Panc1 (cell line): ENCODE measurements at regions not wholly inside any gene's neighbourhood (a gene's known extent, or its start where the extent isn't known, plus 50 kb on each side); places are given as distances from the start of the nearest gene placed in this dataset.

ENCODE experiments used
- ATAC-seq: fragments of 200-7000 bp; cut with Tn5 transposase; 2 replicates; pipeline ENCODE4 v1.9.1; 2020; ENCODE audit warnings: mild to moderate bottlenecking, moderate library complexity
- BruUV-seq: library from RNA; stranded (reverse); fragments of 400-500 nt; replicated peaks from 2 replicates; lab custom pipeline; 2021; lab: Mats Ljungman, UMichigan
- CTCF ChIA-PET: fragments of 300-600 bp; sonication (Branson Sonifier 250); formaldehyde crosslinking; loops from one replicate; lab custom pipeline; 2022; ENCODE audit warnings: antibody characterized with exemption; lab: Charles Lee
- POLR2A ChIA-PET: fragments of 300-600 bp; sonication (Branson Sonifier 250); formaldehyde crosslinking; loops from one replicate; lab custom pipeline; 2022; ENCODE audit warnings: antibody characterized with exemption; lab: Charles Lee
- DNase-seq: peaks from one replicate; pipeline ENCODE4 v3.0.0-alpha.2; 2010; ENCODE audit warnings: low read depth, low spot score
- H3K27ac ChIP-seq: 2 replicates; pipeline ENCODE4 v1.5.1; 2011; ENCODE audit warnings: mild to moderate bottlenecking, low read length, inconsistent platforms
- H3K27me3 ChIP-seq: fragments of 200-500 bp; sonication (Bioruptor generic); 2 replicates; pipeline ENCODE4 v1.6.0; 2014; ENCODE audit warnings: low read length, inconsistent platforms; ENCODE audit not compliant: control insufficient read depth, insufficient read depth
- H3K36me3 ChIP-seq: fragments of 200-500 bp; sonication (Bioruptor generic); 2 replicates; pipeline ENCODE4 v1.5.1; 2014; ENCODE audit warnings: inconsistent platforms, mild to moderate bottlenecking, low read length, moderate library complexity; ENCODE audit not compliant: control insufficient read depth, insufficient read depth
- H3K4me1 ChIP-seq: 2 replicates; pipeline ENCODE4 v1.5.1; 2011; ENCODE audit warnings: inconsistent platforms, mild to moderate bottlenecking, low read length, moderate library complexity; ENCODE audit not compliant: control insufficient read depth, insufficient read depth
- H3K4me3 ChIP-seq, 2 experiments: 2 replicates each; pipeline ENCODE4 v1.5.1; 2011 to 2012; ENCODE audit warnings: low read depth in 2 of 2, low read length in 2 of 2, mild to moderate bottlenecking in 2 of 2, inconsistent platforms in 1 of 2, moderate library complexity in 1 of 2
- H3K9me3 ChIP-seq: fragments of 200-500 bp; sonication (Bioruptor generic); 2 replicates; pipeline ENCODE4 v1.5.1; 2014; ENCODE audit warnings: low read depth, mild to moderate bottlenecking, inconsistent platforms, low read length, moderate library complexity; ENCODE audit not compliant: control insufficient read depth, insufficient read depth
- POLR2AphosphoS5 ChIP-seq: IDR thresholded peaks from 2 replicates; pipeline ENCODE4 v1.6.1; 2012; ENCODE audit warnings: mild to moderate bottlenecking, low read depth, low read length, moderate library complexity
- SIN3A ChIP-seq: IDR thresholded peaks from 2 replicates; pipeline ENCODE4 v1.6.1; 2012; ENCODE audit warnings: low read depth, mild to moderate bottlenecking, low read length, moderate library complexity, borderline replicate concordance; ENCODE audit not compliant: insufficient read depth
- TCF7L2 ChIP-seq: IDR thresholded peaks from 2 replicates; pipeline ENCODE4 v1.6.1; 2011; ENCODE audit warnings: mild to moderate bottlenecking, low read depth, low read length, inconsistent platforms
- in situ Hi-C: cut with HindIII; loops from 2 replicates; pipeline ENCODE4 v1.10.0; 2016; ENCODE audit warnings: low sequenced_read_pairs, low pct_unique_long_range_greater_than_20kb
- intact Hi-C: fragments of 100-400 bp; cut with micrococcal nuclease; formaldehyde crosslinking; loops from one replicate; pipeline ENCODE4 v1.10.0; 2022; ENCODE audit not compliant: unreplicated experiment
- TF ChIP-seq, protein P1 (sequence below), 2 experiments: IDR thresholded peaks; 2 replicates each; pipeline ENCODE4 v1.6.1; 2011 to 2012; ENCODE audit warnings: low read depth in 2 of 2, control low read depth in 1 of 2, low read length in 1 of 2, mild to moderate bottlenecking in 1 of 2, moderate library complexity in 1 of 2; ENCODE audit not compliant: insufficient read depth in 1 of 2
- TF ChIP-seq, protein P2 (sequence below): fragments of 450-650 bp; IDR thresholded peaks from 2 replicates; pipeline ENCODE4 v1.5.1; 2017; ENCODE audit warnings: mild to moderate bottlenecking

- TF ChIP-seq TCF7L2 (no peak), POLR2AphosphoS5 (no peak), SIN3A (no peak)
- TF ChIP-seq, protein P1, sequence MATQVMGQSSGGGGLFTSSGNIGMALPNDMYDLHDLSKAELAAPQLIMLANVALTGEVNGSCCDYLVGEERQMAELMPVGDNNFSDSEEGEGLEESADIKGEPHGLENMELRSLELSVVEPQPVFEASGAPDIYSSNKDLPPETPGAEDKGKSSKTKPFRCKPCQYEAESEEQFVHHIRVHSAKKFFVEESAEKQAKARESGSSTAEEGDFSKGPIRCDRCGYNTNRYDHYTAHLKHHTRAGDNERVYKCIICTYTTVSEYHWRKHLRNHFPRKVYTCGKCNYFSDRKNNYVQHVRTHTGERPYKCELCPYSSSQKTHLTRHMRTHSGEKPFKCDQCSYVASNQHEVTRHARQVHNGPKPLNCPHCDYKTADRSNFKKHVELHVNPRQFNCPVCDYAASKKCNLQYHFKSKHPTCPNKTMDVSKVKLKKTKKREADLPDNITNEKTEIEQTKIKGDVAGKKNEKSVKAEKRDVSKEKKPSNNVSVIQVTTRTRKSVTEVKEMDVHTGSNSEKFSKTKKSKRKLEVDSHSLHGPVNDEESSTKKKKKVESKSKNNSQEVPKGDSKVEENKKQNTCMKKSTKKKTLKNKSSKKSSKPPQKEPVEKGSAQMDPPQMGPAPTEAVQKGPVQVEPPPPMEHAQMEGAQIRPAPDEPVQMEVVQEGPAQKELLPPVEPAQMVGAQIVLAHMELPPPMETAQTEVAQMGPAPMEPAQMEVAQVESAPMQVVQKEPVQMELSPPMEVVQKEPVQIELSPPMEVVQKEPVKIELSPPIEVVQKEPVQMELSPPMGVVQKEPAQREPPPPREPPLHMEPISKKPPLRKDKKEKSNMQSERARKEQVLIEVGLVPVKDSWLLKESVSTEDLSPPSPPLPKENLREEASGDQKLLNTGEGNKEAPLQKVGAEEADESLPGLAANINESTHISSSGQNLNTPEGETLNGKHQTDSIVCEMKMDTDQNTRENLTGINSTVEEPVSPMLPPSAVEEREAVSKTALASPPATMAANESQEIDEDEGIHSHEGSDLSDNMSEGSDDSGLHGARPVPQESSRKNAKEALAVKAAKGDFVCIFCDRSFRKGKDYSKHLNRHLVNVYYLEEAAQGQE (IDR thresholded peaks at IDR 0.05; ENCODE audit: insufficient read depth in 1 of 2, low read depth in 2 of 2, low read length in 1 of 2), result no peak
- TF ChIP-seq, protein P2, sequence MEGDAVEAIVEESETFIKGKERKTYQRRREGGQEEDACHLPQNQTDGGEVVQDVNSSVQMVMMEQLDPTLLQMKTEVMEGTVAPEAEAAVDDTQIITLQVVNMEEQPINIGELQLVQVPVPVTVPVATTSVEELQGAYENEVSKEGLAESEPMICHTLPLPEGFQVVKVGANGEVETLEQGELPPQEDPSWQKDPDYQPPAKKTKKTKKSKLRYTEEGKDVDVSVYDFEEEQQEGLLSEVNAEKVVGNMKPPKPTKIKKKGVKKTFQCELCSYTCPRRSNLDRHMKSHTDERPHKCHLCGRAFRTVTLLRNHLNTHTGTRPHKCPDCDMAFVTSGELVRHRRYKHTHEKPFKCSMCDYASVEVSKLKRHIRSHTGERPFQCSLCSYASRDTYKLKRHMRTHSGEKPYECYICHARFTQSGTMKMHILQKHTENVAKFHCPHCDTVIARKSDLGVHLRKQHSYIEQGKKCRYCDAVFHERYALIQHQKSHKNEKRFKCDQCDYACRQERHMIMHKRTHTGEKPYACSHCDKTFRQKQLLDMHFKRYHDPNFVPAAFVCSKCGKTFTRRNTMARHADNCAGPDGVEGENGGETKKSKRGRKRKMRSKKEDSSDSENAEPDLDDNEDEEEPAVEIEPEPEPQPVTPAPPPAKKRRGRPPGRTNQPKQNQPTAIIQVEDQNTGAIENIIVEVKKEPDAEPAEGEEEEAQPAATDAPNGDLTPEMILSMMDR, result no peak
- H3K4me3 ChIP-seq, result no peak overlapping the region
- BruUV-seq, result no TSS peak
- ChIA-PET CTCF (no interaction called here), POLR2A (no interaction called here)
- H3K36me3 ChIP-seq, result no peaks in the 10 kb centered on the region
- DNase-seq (no peak), ATAC-seq (no peak)
- intact Hi-C loops, result no loop called here
- no peaks in the 10 kb centered on the region for H3K9me3 ChIP-seq
- in situ Hi-C loops, result no loop called here
- no peaks in the 10 kb centered on the region for H3K27me3 ChIP-seq
- H3K4me1 ChIP-seq, result 0 out of 2 replicates have a peak, but pooled peaks cover 1% of the 10 kb centered on the region
- H3K27ac ChIP-seq, result no peak overlapping the region
Measured at GRCh38 chr1:226804907-226805759, 65.3 kb upstream of the PSEN2 start.

- Histone ChIP-seq H3K36me3 (no peaks in the 10 kb centered on the region), H3K27me3 (no peaks in the 10 kb centered on the region), H3K4me3 (no peak overlapping the region), H3K9me3 (no peaks in the 10 kb centered on the region), H3K27ac (no peak overlapping the region), H3K4me1 (no peaks in the 10 kb centered on the region)
- ChIA-PET CTCF (no interaction called here), POLR2A (no interaction called here)
- ATAC-seq (no peak), DNase-seq (no peak)
- in situ Hi-C loops (no loop called here), intact Hi-C loops (no loop called here)
- no TSS peak for BruUV-seq
- TF ChIP-seq SIN3A (no peak), TCF7L2 (no peak), POLR2AphosphoS5 (no peak)
- TF ChIP-seq, protein P2, result no peak
- TF ChIP-seq, protein P1 (IDR thresholded peaks at IDR 0.05; ENCODE audit: insufficient read depth in 1 of 2, low read depth in 2 of 2, low read length in 1 of 2), result no peak
Measured at GRCh38 chr1:226800763-226801380, 61.8 kb upstream of the ITPKB start.
